SK-N-SH (cell line): ENCODE measurements at regions not wholly inside any gene's neighbourhood (a gene's known extent, or its start where the extent isn't known, plus 50 kb on each side); places are given as distances from the start of the nearest gene placed in this dataset.

ENCODE experiments used
- CTCF ChIA-PET: fragments of 300-600, 350-600 bp; formaldehyde crosslinking; extraction: SDS; loops from one replicate; lab custom pipeline; 2021; lab: Yijun Ruan, JAX
- POLR2A ChIA-PET: fragments of 350-600 bp; sonication (Branson Sonifier 250); formaldehyde crosslinking; extraction: SDS; loops from one replicate; lab custom pipeline; 2020; ENCODE audit warnings: antibody characterized with exemption, inconsistent platforms; lab: Yijun Ruan, JAX
- DNase-seq: peaks from one replicate; pipeline ENCODE4 v3.0.0; 2012
- H2AFZ ChIP-seq: fragments of 200-600 bp; sonication (generic); 2 replicates; pipeline ENCODE4 v1.8.1; 2016; ENCODE audit warnings: antibody characterized with exemption, mild to moderate bottlenecking, low read depth
- H3F3A ChIP-seq: fragments of 200-600 bp; sonication (generic); replicated peaks from 2 replicates; pipeline ENCODE3; 2016; ENCODE audit warnings: antibody characterized with exemption, mild to moderate bottlenecking; ENCODE audit not compliant: insufficient read depth
- H3K27ac ChIP-seq, 2 experiments: fragments of 200-500 bp in 1 of 2; fragments of 200-600 bp in 1 of 2; sonication (Bioruptor generic) in 1 of 2; sonication (generic), shearing (Covaris generic) in 1 of 2; 2 replicates each; pipeline versions ENCODE4 v1.5.1 to v1.6.1; 2014 to 2016; ENCODE audit warnings: low read depth in 2 of 2, inconsistent platforms in 1 of 2, low read length in 1 of 2, mild to moderate bottlenecking in 1 of 2, mixed read lengths in 1 of 2
- H3K27me3 ChIP-seq: fragments of 200-600 bp; sonication (generic), shearing (Covaris generic); 2 replicates; pipeline ENCODE4 v1.6.1; 2016; ENCODE audit warnings: mixed run types; ENCODE audit not compliant: insufficient read depth
- H3K36me3 ChIP-seq, 2 experiments: fragments of 200-500 bp in 1 of 2; fragments of 200-600 bp in 1 of 2; sonication (Bioruptor generic) in 1 of 2; sonication (generic) in 1 of 2; replicated peaks in 1 of 2; 2 replicates each; pipeline versions ENCODE3 to v1.5.1; 2014 to 2016; ENCODE audit warnings: low read length in 1 of 2, mild to moderate bottlenecking in 1 of 2; ENCODE audit not compliant: insufficient read depth in 2 of 2, control insufficient read depth in 1 of 2
- H3K4me1 ChIP-seq, 2 experiments: fragments of 200-500 bp in 1 of 2; fragments of 200-600 bp in 1 of 2; sonication (Bioruptor generic) in 1 of 2; sonication (generic), shearing (Covaris generic) in 1 of 2; 2 replicates each; pipeline versions ENCODE4 v1.5.1 to v1.6.1; 2014 to 2016; ENCODE audit warnings: low read depth in 1 of 2, low read length in 1 of 2, mixed run types in 1 of 2; ENCODE audit not compliant: insufficient read depth in 2 of 2, control insufficient read depth in 1 of 2
- H3K4me2 ChIP-seq: fragments of 200-600 bp; sonication (generic), shearing (Covaris generic); 2 replicates; pipeline ENCODE4 v1.6.1; 2017; ENCODE audit warnings: mixed run types
- H3K4me3 ChIP-seq, 2 experiments: fragments of 200-500 bp in 1 of 2; fragments of 200-600 bp in 1 of 2; sonication (Bioruptor generic) in 1 of 2; sonication (generic), shearing (Covaris generic) in 1 of 2; 2 replicates each; pipeline versions ENCODE4 v1.5.1 to v1.8.1; 2014 to 2016; ENCODE audit warnings: low read depth in 2 of 2, inconsistent platforms in 1 of 2, low read length in 1 of 2, mild to moderate bottlenecking in 1 of 2, mixed read lengths in 1 of 2, moderate library complexity in 1 of 2
- H3K79me2 ChIP-seq: fragments of 200-600 bp; sonication (generic); 2 replicates; pipeline ENCODE4 v1.8.1; 2017; ENCODE audit warnings: mild to moderate bottlenecking; ENCODE audit not compliant: insufficient read depth
- H3K9ac ChIP-seq: fragments of 200-600 bp; sonication (generic); 2 replicates; pipeline ENCODE4 v1.6.1; 2017; ENCODE audit warnings: mixed run types
- H3K9me2 ChIP-seq: fragments of 200-600 bp; sonication (generic); 2 replicates; pipeline ENCODE4 v1.6.1; 2017; ENCODE audit warnings: mixed run types
- H3K9me3 ChIP-seq: fragments of 200-600 bp; sonication (generic); 2 replicates; pipeline ENCODE4 v1.6.1; 2017; ENCODE audit warnings: mixed run types, mild to moderate bottlenecking, moderate library complexity
- H4K20me1 ChIP-seq: fragments of 200-600 bp; sonication (generic); 2 replicates; pipeline ENCODE4 v1.6.1; 2017; ENCODE audit warnings: mild to moderate bottlenecking, mixed run types; ENCODE audit not compliant: insufficient read depth
- ELF1 ChIP-seq: IDR thresholded peaks from 2 replicates; pipeline ENCODE4 v1.4.0; 2012
- JUND ChIP-seq: IDR thresholded peaks from 2 replicates; pipeline ENCODE4 v1.4.0; 2012
- MEF2A ChIP-seq: IDR thresholded peaks from 2 replicates; pipeline ENCODE4 v1.4.0; 2012; ENCODE audit warnings: low read depth, borderline replicate concordance
- MXI1 ChIP-seq: IDR thresholded peaks from 2 replicates; pipeline ENCODE4 v1.6.1; 2012; ENCODE audit warnings: mild to moderate bottlenecking, low read depth, low read length, improper control_type of control experiment
- NRF1 ChIP-seq: IDR thresholded peaks from 2 replicates; pipeline ENCODE4 v1.6.1; 2012; ENCODE audit warnings: low read depth, mild to moderate bottlenecking, low read length
- RXRA ChIP-seq: IDR thresholded peaks from 2 replicates; pipeline ENCODE4 v1.4.0; 2012; ENCODE audit warnings: low read depth, mild to moderate bottlenecking, borderline replicate concordance
- SIN3A ChIP-seq: IDR thresholded peaks from 2 replicates; pipeline ENCODE4 v1.6.1; 2012; ENCODE audit warnings: low read depth, mild to moderate bottlenecking, low read length, moderate library complexity, borderline replicate concordance
- TAF1 ChIP-seq: IDR thresholded peaks from 2 replicates; pipeline ENCODE4 v1.6.1; 2012; ENCODE audit warnings: low read depth, mild to moderate bottlenecking, low read length, moderate library complexity, borderline replicate concordance
- TEAD4 ChIP-seq: IDR thresholded peaks from 2 replicates; pipeline ENCODE4 v1.4.0; 2012; ENCODE audit warnings: mild to moderate bottlenecking, borderline replicate concordance; ENCODE audit not compliant: insufficient read depth
- WGBS: methylation state at CpG from one replicate; pipeline ENCODE4 v1.1.6; 2017; ENCODE audit warnings: low lambda C conversion rate; 5-methylcytosine and 5-hydroxymethylcytosine counted together
- TF ChIP-seq, protein P1 (sequence below): IDR thresholded peaks from 2 replicates; pipeline ENCODE4 v1.4.0; 2012; ENCODE audit warnings: low read depth, borderline replicate concordance
- TF ChIP-seq, protein P2 (sequence below): fragments of 150-350 bp; IDR thresholded peaks from 2 replicates; pipeline ENCODE4 v1.6.1; 2016; ENCODE audit warnings: mild to moderate bottlenecking, low read depth, low read length
- TF ChIP-seq, protein P3 (sequence below): IDR thresholded peaks from 2 replicates; pipeline ENCODE4 v1.4.0; 2012; ENCODE audit warnings: low read depth
- TF ChIP-seq, protein P4 (sequence below): fragments of 150-350 bp; IDR thresholded peaks from 2 replicates; pipeline ENCODE4 v1.6.1; 2017; ENCODE audit warnings: antibody characterized with exemption, low read length, low read depth, borderline replicate concordance
- TF ChIP-seq, protein P5 (sequence below): IDR thresholded peaks from 2 replicates; pipeline ENCODE4; 2012

DNA sequence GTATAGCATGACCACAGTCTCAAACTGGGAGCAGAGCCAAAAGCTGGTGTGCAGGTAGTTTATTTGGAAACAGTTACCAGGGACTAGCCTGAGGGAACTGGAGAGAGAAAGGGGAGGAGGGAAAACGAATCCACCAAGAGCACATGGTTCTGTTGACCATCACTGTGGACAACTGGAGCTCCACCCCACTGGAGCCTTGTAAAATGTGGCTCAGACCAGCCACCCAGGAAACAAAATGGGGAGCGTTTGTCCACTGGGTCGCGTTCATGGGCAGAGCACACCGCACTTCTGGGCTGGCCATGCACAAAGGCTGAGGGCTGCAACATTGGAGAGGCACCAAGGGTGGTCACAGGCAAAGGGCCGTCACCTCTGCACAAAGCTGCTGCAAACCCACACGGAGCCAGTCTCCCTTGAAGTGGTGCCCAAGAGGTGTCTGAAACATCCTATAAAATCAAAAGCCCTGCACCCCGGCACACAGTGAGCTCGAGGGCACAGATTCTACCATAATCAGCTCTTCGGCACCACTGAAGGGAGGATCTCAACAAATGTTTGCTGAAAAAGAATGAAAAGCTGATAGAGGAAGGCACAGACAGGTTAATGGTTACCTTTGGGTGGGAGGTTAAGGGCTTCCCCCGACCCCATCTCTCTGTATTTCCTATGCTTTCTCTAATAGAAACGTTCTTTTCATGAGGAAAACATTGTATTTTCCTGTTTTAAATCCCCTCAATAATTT lies 192.9 kb downstream of the INHBB start:
- Histone ChIP-seq H3K4me3 (no peak overlapping the region), H3K9me2 (no peaks in the 10 kb centered on the region), H3K4me2 (no peak overlapping the region), H2AFZ (no peak overlapping the region), H3K27ac (no peak overlapping the region), H3K27me3 (0 out of 2 replicates have a peak, but pooled peaks cover 7% of the 10 kb centered on the region), H3K4me1 (peaks cover 0 to 18% of the 10 kb centered on the region in 2 experiments; a peak in 1 of 4 replicates), H3F3A (no peaks in the 10 kb centered on the region)
- DNase-seq: no peak
- CTCF ChIA-PET: interaction anchor here (0.6 to 1.7 kb wide), 2 partner anchors 18 to 195 kb away, joined by 3 to 4 read pairs; no protein-coding TSS in a partner anchor
- no peak for TF ChIP-seq RXRA
- no peak for TF ChIP-seq SIN3A
- no peak for TF ChIP-seq NRF1
- no peak for TF ChIP-seq JUND
- TF ChIP-seq ELF1: no peak
- no peak for TF ChIP-seq TAF1
- no peak for TF ChIP-seq MEF2A
- no peak for TF ChIP-seq TEAD4
- TF ChIP-seq MXI1: no peak
- TF ChIP-seq, all 33 proteins: peak for 0
- no peaks in the 10 kb centered on the region for H3K36me3 ChIP-seq
- H3K9ac ChIP-seq: no peak overlapping the region
- 51% methylated on average over 10 of the region's 12 CpGs for WGBS
- POLR2A ChIA-PET: no interaction called here
- H3K9me3 ChIP-seq: no peaks in the 10 kb centered on the region
- no peaks in the 10 kb centered on the region for H4K20me1 ChIP-seq
- H3K79me2 ChIP-seq: no peaks in the 10 kb centered on the region

DNA sequence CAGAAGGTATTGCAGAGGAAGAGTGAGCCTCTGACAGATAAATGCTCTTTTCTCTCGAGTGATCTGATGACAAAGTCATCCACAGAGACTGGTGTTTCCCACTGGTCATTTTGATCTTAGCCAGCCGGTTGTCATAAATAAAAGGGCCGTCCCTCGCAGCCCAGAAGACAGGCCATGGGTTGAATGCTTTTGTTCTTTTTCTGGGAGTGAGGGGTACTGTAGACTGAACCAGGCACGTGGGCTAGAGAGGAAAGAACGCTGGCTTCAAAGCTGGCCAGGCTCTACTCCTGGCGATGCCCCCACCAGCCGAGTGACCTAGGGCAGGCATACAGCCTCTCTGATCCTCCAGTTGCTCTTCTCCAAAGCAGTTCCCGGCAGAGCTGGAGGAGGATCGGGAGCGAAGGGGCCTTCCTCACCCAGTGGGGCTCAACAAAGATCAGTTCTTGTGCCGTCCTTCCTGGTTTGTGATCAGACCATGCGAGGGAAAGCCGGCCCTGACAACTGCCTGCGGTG lies 193.5 kb downstream of the INHBB start:
- H3K9ac ChIP-seq: no peak overlapping the region
- no peaks in the 10 kb centered on the region for H3K36me3 ChIP-seq
- POLR2A ChIA-PET: no interaction called here
- 65% methylated on average over 11 of the region's 15 CpGs for WGBS
- H3K27me3 ChIP-seq: 0 out of 2 replicates have a peak, but pooled peaks cover 7% of the 10 kb centered on the region
- no peak overlapping the region for H3K27ac ChIP-seq
- peaks cover 0 to 18% of the 10 kb centered on the region in 2 experiments; a peak in 1 of 4 replicates for H3K4me1 ChIP-seq
- no peaks in the 10 kb centered on the region for H3K9me2 ChIP-seq
- H3K79me2 ChIP-seq: no peaks in the 10 kb centered on the region
- no peak for DNase-seq
- no peak overlapping the region for H3K4me3 ChIP-seq
- no peaks in the 10 kb centered on the region for H3F3A ChIP-seq
- H3K9me3 ChIP-seq: no peaks in the 10 kb centered on the region
- no peak for TF ChIP-seq RXRA
- TF ChIP-seq, protein P1, sequence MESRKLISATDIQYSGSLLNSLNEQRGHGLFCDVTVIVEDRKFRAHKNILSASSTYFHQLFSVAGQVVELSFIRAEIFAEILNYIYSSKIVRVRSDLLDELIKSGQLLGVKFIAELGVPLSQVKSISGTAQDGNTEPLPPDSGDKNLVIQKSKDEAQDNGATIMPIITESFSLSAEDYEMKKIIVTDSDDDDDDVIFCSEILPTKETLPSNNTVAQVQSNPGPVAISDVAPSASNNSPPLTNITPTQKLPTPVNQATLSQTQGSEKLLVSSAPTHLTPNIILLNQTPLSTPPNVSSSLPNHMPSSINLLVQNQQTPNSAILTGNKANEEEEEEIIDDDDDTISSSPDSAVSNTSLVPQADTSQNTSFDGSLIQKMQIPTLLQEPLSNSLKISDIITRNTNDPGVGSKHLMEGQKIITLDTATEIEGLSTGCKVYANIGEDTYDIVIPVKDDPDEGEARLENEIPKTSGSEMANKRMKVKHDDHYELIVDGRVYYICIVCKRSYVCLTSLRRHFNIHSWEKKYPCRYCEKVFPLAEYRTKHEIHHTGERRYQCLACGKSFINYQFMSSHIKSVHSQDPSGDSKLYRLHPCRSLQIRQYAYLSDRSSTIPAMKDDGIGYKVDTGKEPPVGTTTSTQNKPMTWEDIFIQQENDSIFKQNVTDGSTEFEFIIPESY: no peak
- TF ChIP-seq, protein P2, sequence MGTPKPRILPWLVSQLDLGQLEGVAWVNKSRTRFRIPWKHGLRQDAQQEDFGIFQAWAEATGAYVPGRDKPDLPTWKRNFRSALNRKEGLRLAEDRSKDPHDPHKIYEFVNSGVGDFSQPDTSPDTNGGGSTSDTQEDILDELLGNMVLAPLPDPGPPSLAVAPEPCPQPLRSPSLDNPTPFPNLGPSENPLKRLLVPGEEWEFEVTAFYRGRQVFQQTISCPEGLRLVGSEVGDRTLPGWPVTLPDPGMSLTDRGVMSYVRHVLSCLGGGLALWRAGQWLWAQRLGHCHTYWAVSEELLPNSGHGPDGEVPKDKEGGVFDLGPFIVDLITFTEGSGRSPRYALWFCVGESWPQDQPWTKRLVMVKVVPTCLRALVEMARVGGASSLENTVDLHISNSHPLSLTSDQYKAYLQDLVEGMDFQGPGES: no peak
- TF ChIP-seq, protein P3, sequence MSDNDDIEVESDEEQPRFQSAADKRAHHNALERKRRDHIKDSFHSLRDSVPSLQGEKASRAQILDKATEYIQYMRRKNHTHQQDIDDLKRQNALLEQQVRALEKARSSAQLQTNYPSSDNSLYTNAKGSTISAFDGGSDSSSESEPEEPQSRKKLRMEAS: no peak
- TF ChIP-seq, protein P4, sequence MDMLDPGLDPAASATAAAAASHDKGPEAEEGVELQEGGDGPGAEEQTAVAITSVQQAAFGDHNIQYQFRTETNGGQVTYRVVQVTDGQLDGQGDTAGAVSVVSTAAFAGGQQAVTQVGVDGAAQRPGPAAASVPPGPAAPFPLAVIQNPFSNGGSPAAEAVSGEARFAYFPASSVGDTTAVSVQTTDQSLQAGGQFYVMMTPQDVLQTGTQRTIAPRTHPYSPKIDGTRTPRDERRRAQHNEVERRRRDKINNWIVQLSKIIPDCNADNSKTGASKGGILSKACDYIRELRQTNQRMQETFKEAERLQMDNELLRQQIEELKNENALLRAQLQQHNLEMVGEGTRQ: no peak
- TF ChIP-seq, protein P5, sequence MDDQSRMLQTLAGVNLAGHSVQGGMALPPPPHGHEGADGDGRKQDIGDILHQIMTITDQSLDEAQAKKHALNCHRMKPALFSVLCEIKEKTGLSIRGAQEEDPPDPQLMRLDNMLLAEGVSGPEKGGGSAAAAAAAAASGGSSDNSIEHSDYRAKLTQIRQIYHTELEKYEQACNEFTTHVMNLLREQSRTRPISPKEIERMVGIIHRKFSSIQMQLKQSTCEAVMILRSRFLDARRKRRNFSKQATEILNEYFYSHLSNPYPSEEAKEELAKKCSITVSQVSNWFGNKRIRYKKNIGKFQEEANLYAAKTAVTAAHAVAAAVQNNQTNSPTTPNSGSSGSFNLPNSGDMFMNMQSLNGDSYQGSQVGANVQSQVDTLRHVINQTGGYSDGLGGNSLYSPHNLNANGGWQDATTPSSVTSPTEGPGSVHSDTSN: no peak
- TF ChIP-seq, all 33 proteins: peak for 0
- CTCF ChIA-PET: interaction anchor here (1.7 kb wide), 1 partner anchor 18 kb away, joined by 4 read pairs; no protein-coding TSS in a partner anchor
- no peak overlapping the region for H3K4me2 ChIP-seq
- no peak overlapping the region for H2AFZ ChIP-seq
- no peaks in the 10 kb centered on the region for H4K20me1 ChIP-seq
